Tibial nerve (tissue), 4 donors: ENCODE measurements at regions not wholly inside any gene's neighbourhood (a gene's known extent, or its start where the extent isn't known, plus 50 kb on each side); places are given as distances from the start of the nearest gene placed in this dataset.

Experiments
- DNase-seq, 2 donors: peaks; one replicate each; pipeline ENCODE4 v3.0.0-alpha.2; 2019; ENCODE audit warnings: low spot score in 2 of 2
- H3K27ac ChIP-seq, 4 donors: fragments of 200-600 bp; sonication (generic) in 3 of 4; one replicate each; pipeline ENCODE4 v1.5.1; 2017 to 2019; ENCODE audit warnings: mild to moderate bottlenecking in 1 of 4
- H3K27me3 ChIP-seq, 2 donors: fragments of 200-600 bp; sonication (generic) in 1 of 2; one replicate each; pipeline versions ENCODE4 v1.5.1 to v1.6.0; 2017 to 2019
- H3K36me3 ChIP-seq, 3 donors: fragments of 200-600 bp; sonication (generic); one replicate each; pipeline ENCODE4 v1.5.1; 2018 to 2019
- H3K4me1 ChIP-seq, 4 donors: fragments of 200-600 bp; sonication (generic) in 3 of 4; one replicate each; pipeline ENCODE4 v1.5.1; 2017 to 2019
- H3K4me3 ChIP-seq, 4 donors: fragments of 200-600 bp; sonication (generic) in 3 of 4; one replicate each; pipeline ENCODE4 v1.5.1; 2017 to 2019; ENCODE audit warnings: mild to moderate bottlenecking in 1 of 4, moderate library complexity in 1 of 4
- H3K9me3 ChIP-seq, 4 donors: fragments of 200-600 bp; sonication (generic) in 3 of 4; one replicate each; pipeline ENCODE4 v1.5.1; 2017 to 2019
- CTCF ChIP-seq, 5 experiments: fragments of 200-600 bp in 3 of 5; fragments of 450-650 bp in 2 of 5; sonication (generic) in 3 of 5; IDR thresholded peaks; one replicate each; pipeline ENCODE4 v1.5.1; 2016 to 2019; ENCODE audit warnings: antibody characterized with exemption in 5 of 5, mild to moderate bottlenecking in 3 of 5, moderate library complexity in 2 of 5
- EP300 ChIP-seq, 2 donors: sonication (generic); formaldehyde crosslinking; IDR thresholded peaks; one replicate each; pipeline ENCODE4 v1.6.1; 2017; ENCODE audit warnings: antibody characterized with exemption in 2 of 2, mild to moderate bottlenecking in 1 of 2
- POLR2A ChIP-seq, 2 donors: fragments of 450-650 bp; IDR thresholded peaks; one replicate each; pipeline ENCODE4 v1.6.1; 2017; ENCODE audit warnings: antibody characterized with exemption in 2 of 2, mild to moderate bottlenecking in 2 of 2, moderate library complexity in 2 of 2
- WGBS, 2 donors: methylation state at CpG; one replicate each; pipeline ENCODE4 v1.1.5; 2018; 5-methylcytosine and 5-hydroxymethylcytosine counted together

DNA sequence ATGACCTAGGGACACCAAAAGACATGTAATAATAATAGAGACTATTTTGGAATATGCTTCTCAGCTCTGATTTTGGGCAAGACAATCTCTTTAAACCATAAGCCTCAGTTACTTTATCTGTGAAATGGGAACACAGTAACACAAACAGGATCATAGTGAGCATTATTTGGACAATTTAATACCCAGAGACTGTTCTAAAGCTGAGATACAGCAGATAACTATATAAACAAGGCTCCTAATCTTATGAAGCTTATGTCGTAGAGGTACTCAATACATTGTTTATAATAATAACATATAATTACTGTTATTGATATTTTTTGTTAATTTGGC lies 250.8 kb downstream of the SEC61B start:
- 92 to 94% methylated on average over 1 of the region's 1 CpG for WGBS, 2 donors
- Histone ChIP-seq H3K36me3 (no peaks in the 10 kb centered on the region), H3K4me1 (no peaks in the 10 kb centered on the region), H3K9me3 (peaks cover 0 to 2% (median 0%) of the 10 kb centered on the region in 4 donors), H3K27ac (no peak overlapping the region), H3K4me3 (no peak overlapping the region), H3K27me3 (no peaks in the 10 kb centered on the region)
- no peak for DNase-seq
- TF ChIP-seq CTCF (IDR thresholded peaks at IDR 0.05) (no peak), EP300 (IDR thresholded peaks at IDR 0.05) (no peak), POLR2A (IDR thresholded peaks at IDR 0.05) (no peak)

- H3K27ac ChIP-seq = no peak overlapping the region
- H3K36me3 ChIP-seq = no peaks in the 10 kb centered on the region
- no peaks in the 10 kb centered on the region for H3K4me1 ChIP-seq
- H3K9me3 ChIP-seq = peaks cover 0 to under 1% (median 0%) of the 10 kb centered on the region in 4 donors
- no peaks in the 10 kb centered on the region for H3K27me3 ChIP-seq
- TF ChIP-seq EP300 (IDR thresholded peaks at IDR 0.05) (no peak), POLR2A (IDR thresholded peaks at IDR 0.05) (no peak), CTCF (IDR thresholded peaks at IDR 0.05) (no peak)
- no peak overlapping the region for H3K4me3 ChIP-seq
- DNase-seq = no peak
These were observed 252.1 kb downstream of the SEC61B start for GRCh38 chr9:99474186-99474585.

- no peak overlapping the region for H3K4me3 ChIP-seq
- H3K27me3 ChIP-seq = no peaks in the 10 kb centered on the region
- H3K36me3 ChIP-seq = no peaks in the 10 kb centered on the region
- no peaks in the 10 kb centered on the region for H3K9me3 ChIP-seq
- no peaks in the 10 kb centered on the region for H3K4me1 ChIP-seq
- 81 to 86% methylated on average over 3 of the region's 3 CpGs for WGBS, 2 donors
- DNase-seq = no peak
- TF ChIP-seq EP300 (IDR thresholded peaks at IDR 0.05) (no peak), POLR2A (IDR thresholded peaks at IDR 0.05) (no peak), CTCF (IDR thresholded peaks at IDR 0.05) (no peak)
- no peak overlapping the region for H3K27ac ChIP-seq
These were observed 253.5 kb downstream of the SEC61B start for GRCh38 chr9:99475401-99476065.

DNA sequence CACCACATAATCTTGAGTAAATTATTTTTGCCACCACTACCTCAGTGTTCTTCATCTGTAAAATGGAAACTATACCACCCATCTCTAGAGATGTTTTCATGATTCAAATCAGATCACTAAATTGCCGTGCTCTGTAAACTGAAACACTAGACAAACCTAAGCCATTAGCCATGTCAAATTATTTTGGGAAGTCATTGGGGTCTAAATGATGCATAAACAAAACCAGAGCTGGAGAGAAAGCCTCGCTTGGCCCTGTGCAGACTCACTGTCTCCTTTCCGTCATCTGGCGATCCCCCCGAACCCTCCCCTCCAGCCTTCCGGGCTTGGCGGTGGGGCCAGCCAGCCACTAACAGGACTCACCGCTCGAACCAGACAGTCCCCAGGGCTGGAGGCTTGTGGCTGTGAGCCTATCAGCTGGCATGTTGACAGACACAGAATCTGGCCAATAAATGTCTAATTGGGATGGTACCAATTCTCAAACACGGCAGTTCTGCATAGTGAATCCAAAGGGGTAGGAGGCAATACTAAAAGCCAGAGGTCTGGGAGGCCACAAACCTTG lies 256.5 kb downstream of the SEC61B start:
- TF ChIP-seq CTCF (IDR thresholded peaks at IDR 0.05) (no peak), POLR2A (IDR thresholded peaks at IDR 0.05) (no peak), EP300 (IDR thresholded peaks at IDR 0.05) (no peak)
- Histone ChIP-seq H3K4me3 (no peak overlapping the region), H3K4me1 (no peaks in the 10 kb centered on the region), H3K36me3 (no peaks in the 10 kb centered on the region), H3K27me3 (no peaks in the 10 kb centered on the region), H3K9me3 (no peaks in the 10 kb centered on the region), H3K27ac (no peak overlapping the region)
- DNase-seq = no peak
- WGBS, 2 donors = 63 to 65% methylated on average over 10 of the region's 10 CpGs

GRCh38 chr9:99479929-99480328 lies 257.8 kb downstream of the SEC61B start:
- WGBS, 2 donors = 59 to 70% methylated on average over 3 of the region's 3 CpGs
- H3K9me3 ChIP-seq = peaks cover 0 to 3% (median 0%) of the 10 kb centered on the region in 4 donors
- H3K4me1 ChIP-seq = no peaks in the 10 kb centered on the region
- H3K4me3 ChIP-seq = no peak overlapping the region
- no peaks in the 10 kb centered on the region for H3K27me3 ChIP-seq
- DNase-seq = no peak
- no peak overlapping the region for H3K27ac ChIP-seq
- H3K36me3 ChIP-seq = no peaks in the 10 kb centered on the region
- TF ChIP-seq CTCF (IDR thresholded peaks at IDR 0.05) (no peak), POLR2A (IDR thresholded peaks at IDR 0.05) (no peak), EP300 (IDR thresholded peaks at IDR 0.05) (no peak)
